ENCODE measurements at regions not wholly inside any gene's neighbourhood (a gene's known extent, or its start where the extent isn't known, plus 50 kb on each side); places are given as distances from the start of the nearest gene placed in this dataset.
"Not testable (repeated sequence)": the region's sequence is repeated elsewhere in the genome, so short reads cannot be mapped to it uniquely, and the experiment has no call there.

DNA sequence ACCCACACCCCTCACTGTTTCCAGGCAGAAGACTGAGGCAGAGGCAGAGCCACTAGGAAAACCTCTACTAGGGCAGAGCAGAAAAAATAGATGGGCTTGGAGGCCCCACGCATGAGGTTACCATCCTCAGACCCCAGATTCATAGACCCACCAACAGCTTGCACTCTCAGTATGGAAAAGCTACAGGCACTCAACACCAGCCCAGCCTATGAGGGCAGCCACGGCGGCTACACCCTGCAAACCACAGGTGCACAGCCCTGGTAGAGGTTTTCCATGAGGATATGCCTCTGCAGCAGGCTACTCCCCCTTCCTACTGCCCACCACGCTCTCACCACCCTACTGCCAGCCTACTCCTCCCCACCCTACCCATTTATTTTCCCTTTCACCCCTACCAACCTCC is 235.1 kb downstream of the CWH43 start:
- H3K27ac ChIP-seq: no peak overlapping the region
- no peak for TF ChIP-seq CTCF (IDR thresholded peaks at IDR 0.05)
- TF ChIP-seq ZFX (IDR thresholded peaks at IDR 0.05; ENCODE audit: borderline replicate concordance): no peak

DNA sequence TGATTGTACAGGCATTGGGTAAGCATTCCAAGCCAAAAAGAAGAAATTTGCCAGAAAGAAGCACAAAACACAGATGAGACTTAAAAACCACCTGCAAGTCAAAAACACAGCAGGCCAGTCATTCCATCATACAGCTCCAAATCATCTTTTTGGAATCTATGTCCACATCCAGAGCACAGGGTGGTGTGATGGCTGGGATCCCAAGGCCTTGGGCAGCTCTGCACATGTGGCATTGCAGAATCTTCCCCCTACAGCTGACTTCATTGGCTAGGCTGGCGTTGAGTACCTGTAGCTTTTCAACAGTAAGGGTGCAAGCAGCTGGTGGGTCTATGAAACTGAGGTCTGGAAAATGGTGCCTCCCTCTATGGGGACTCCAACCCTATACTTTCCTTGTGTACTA is 236.7 kb downstream of the CWH43 start:
- not testable (repeated sequence) for H3K27ac ChIP-seq

DNA sequence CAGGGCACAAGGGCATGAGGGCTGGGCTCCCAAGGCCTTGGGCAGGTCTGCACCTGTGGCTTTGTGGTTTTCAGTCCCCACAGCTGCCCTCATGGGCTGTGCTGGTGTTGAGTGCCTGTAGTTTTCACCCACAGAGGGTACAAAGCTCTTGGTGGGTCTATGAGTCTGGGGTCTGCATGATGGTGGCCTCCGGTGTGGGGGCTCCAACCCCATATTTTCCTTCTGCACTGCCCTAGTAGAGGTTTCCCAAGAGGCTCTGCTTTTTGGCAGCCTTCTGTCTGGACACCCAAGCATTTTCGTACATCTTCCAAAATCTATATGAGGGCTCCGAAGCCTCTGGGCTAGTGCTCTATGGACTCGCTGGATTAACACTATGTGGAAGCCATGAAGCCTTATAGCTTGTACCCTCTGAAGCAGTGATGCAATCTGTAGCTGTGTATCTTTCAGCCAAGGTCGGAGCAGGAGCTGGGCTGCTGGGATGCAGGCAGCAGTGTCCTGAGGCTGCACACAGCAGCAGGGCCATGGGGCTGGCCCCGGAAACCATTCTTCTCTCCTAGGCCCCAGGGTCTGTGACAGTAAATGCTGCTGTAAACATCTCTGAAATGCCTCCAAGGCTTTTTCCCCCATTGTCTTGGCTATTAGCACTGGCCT is 240.3 kb downstream of the CWH43 start:
- not testable (repeated sequence) for H3K27ac ChIP-seq

DNA sequence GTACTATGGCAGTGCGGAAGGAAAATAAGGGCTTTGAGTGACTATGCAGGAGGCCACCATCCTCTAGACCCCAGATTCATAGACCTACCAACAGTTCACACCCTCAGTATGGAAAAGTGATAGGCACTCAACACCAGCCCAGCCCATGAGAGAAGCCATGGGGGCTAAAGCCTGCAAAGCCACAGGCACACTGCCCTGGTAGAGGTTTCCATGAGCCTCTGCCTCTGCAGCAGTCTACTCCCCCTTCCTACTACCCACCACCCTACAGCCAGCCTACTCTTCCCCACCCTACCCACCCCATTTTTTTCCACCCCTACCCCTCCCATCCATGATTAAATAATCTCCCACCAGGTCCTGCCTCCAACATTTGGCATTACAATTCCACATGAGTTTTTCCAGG is 241.9 kb downstream of the CWH43 start:
- not testable (repeated sequence) for H3K27ac ChIP-seq

- H3K27ac ChIP-seq: not testable (repeated sequence)
These were observed 243.2 kb downstream of the CWH43 start for GRCh38 chr4:49229243-49229642.

GRCh38 chr4:49229713-49230112 is 243.6 kb downstream of the CWH43 start:
- not testable (repeated sequence) for H3K27ac ChIP-seq

GRCh38 chr4:49233346-49233745 is 247.3 kb downstream of the CWH43 start:
- not testable (repeated sequence) for H3K27ac ChIP-seq

- H3K27ac ChIP-seq: not testable (repeated sequence)
These were observed 247.7 kb downstream of the CWH43 start for GRCh38 chr4:49233749-49234148.

- not testable (repeated sequence) for H3K27ac ChIP-seq
These were observed 248.3 kb downstream of the CWH43 start for GRCh38 chr4:49234382-49234781.

- not testable (repeated sequence) for H3K27ac ChIP-seq
These were observed 249.5 kb downstream of the CWH43 start for GRCh38 chr4:49235413-49236160.

DNA sequence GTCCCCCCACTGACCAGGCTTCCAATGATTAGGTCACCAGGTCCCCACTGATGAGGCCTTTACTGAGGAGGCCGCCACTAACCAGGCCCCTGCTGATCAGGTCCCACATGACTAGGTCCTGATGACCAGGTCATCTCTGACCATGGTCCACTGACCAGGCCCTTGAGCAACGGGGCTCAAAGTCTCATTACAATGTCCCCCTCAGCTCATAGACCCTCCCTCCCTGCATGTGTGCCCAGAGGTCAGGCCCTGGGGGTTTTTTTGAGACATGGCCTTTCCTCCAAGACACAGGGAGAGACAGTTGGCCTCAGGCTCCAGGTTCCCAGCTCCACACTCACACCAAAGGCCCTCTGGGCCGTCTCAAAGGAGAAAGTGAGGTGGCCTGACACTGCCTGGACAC is 250.4 kb downstream of the CWH43 start:
- not testable (repeated sequence) for H3K27ac ChIP-seq

- not testable (repeated sequence) for H3K27ac ChIP-seq
These were observed 255.2 kb downstream of the CWH43 start for GRCh38 chr4:49241295-49241694.

- not testable (repeated sequence) for H3K27ac ChIP-seq
These were observed 276.7 kb downstream of the CWH43 start for GRCh38 chr4:49262786-49263185.

- H3K27ac ChIP-seq: not testable (repeated sequence)
These were observed 284.4 kb downstream of the CWH43 start for GRCh38 chr4:49270435-49270834.

GRCh38 chr4:49270912-49271311 is 284.8 kb downstream of the CWH43 start:
- not testable (repeated sequence) for H3K27ac ChIP-seq

GRCh38 chr4:49285905-49286304 is 299.8 kb downstream of the CWH43 start:
- H3K27ac ChIP-seq: not testable (repeated sequence)

GRCh38 chr4:49286926-49287745 is 301.1 kb downstream of the CWH43 start:
- not testable (repeated sequence) for H3K27ac ChIP-seq

GRCh38 chr4:49287893-49288292 is 301.8 kb downstream of the CWH43 start:
- H3K27ac ChIP-seq: not testable (repeated sequence)

DNA sequence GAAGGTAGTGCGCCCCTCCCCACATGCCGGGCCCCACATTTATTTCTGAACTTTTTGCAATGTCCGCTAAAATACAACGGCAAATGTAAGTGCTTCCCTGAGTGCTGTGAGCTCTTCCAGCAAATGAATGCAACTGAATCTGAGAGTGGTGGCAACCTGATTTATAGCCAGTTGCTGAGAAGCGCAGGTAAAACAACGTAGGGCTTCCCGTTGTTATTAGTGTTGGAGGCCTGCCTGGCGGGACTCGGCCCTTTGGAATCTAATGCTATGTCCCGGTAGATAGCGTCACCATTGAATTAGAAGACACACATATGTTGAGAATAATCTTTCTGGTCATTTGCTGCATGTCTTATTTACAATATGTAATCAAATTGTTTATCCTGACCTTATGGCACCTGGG is 302.7 kb downstream of the CWH43 start:
- not testable (repeated sequence) for H3K27ac ChIP-seq
